ENCODE measurements at regions not wholly inside any gene's neighbourhood (a gene's known extent, or its start where the extent isn't known, plus 50 kb on each side); places are given as distances from the start of the nearest gene placed in this dataset.
"Not testable (repeated sequence)": the region's sequence is repeated elsewhere in the genome, so short reads cannot be mapped to it uniquely, and the experiment has no call there.

DNA sequence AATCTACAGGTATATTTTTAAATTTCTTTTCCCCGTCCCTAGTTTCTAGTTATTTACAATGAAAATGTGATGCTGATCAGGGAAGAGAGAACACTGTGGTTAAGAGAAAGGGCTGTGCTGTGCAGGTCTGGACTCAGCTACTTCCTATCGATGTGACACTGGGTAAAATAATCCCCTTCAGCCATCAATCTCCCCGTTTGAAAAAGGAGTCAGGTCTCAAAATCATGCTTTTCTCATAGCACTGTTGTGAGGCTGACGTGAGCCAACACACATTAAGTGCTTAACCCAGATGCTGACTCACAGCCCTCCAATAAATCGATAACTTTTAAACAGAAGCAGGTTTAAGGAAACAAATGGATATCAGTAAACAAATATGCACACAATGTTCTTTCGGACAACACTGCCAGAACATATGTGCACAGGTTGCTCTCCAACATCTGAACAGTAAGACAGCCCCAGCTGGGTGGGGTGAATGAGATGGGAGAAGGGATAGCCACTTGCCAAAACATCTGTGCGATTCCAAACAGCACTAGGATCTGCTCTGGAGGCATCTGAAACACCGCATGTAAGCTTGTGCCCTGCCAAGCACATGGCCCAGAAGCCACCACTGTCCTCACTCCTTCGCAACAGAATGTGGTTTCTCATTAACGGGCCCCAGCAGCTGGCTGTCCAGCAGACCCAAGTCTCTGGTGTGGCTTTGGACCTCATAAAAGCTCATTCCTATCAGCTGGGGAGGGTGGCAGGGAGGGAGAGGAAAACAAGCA lies 143.2 kb upstream of the PRICKLE2 start:
- TF ChIP-seq, protein P1, sequence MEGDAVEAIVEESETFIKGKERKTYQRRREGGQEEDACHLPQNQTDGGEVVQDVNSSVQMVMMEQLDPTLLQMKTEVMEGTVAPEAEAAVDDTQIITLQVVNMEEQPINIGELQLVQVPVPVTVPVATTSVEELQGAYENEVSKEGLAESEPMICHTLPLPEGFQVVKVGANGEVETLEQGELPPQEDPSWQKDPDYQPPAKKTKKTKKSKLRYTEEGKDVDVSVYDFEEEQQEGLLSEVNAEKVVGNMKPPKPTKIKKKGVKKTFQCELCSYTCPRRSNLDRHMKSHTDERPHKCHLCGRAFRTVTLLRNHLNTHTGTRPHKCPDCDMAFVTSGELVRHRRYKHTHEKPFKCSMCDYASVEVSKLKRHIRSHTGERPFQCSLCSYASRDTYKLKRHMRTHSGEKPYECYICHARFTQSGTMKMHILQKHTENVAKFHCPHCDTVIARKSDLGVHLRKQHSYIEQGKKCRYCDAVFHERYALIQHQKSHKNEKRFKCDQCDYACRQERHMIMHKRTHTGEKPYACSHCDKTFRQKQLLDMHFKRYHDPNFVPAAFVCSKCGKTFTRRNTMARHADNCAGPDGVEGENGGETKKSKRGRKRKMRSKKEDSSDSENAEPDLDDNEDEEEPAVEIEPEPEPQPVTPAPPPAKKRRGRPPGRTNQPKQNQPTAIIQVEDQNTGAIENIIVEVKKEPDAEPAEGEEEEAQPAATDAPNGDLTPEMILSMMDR (IDR thresholded peaks at IDR 0.05; ENCODE audit: low read depth, low read length): no peak
- no peak for DNase-seq (ENCODE audit: extremely low read depth, low read depth)

DNA sequence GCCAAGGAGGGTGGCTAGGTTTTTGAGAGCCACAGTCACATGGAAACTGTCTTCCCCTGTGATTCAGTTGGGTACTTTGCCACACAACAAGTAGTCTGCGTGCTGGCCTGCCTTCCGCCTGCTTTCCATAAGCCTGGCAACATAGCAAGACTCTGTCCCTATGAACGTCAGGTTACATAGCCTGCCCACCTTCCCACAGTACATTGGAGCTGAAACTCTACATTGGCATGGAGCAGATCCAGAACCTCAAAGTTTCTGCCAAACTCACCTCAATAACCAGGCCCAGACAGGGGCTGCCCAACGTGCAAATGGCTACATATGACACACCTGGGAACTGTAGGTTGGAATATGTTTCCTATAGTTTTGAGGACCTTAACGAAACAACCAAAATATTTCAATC lies 140.6 kb upstream of the PRICKLE2 start:
- TF ChIP-seq, protein P1 (IDR thresholded peaks at IDR 0.05; ENCODE audit: low read depth, low read length): no peak
- DNase-seq (ENCODE audit: extremely low read depth, low read depth): no peak

DNA sequence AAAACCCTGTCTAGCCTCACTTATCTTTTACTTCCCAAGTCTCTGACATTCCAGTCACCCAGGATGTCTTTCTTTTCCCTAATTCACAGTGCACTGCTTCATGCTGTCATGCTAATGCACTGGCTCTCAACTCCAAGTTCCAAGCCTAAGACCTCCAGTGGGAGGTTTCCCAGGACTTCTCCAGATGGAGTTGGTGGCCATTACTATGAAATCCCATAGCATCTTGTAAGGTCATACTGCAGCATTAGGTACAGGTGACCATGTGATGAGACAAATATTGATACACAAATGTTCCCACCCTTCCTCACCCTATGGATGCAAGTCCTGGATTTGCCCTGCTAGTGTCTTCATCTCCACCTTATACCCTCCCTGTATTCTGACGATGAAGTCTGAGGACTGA lies 138.6 kb upstream of the PRICKLE2 start:
- DNase-seq (ENCODE audit: extremely low read depth, low read depth): no peak
- TF ChIP-seq, protein P1 (IDR thresholded peaks at IDR 0.05; ENCODE audit: low read depth, low read length): no peak

DNA sequence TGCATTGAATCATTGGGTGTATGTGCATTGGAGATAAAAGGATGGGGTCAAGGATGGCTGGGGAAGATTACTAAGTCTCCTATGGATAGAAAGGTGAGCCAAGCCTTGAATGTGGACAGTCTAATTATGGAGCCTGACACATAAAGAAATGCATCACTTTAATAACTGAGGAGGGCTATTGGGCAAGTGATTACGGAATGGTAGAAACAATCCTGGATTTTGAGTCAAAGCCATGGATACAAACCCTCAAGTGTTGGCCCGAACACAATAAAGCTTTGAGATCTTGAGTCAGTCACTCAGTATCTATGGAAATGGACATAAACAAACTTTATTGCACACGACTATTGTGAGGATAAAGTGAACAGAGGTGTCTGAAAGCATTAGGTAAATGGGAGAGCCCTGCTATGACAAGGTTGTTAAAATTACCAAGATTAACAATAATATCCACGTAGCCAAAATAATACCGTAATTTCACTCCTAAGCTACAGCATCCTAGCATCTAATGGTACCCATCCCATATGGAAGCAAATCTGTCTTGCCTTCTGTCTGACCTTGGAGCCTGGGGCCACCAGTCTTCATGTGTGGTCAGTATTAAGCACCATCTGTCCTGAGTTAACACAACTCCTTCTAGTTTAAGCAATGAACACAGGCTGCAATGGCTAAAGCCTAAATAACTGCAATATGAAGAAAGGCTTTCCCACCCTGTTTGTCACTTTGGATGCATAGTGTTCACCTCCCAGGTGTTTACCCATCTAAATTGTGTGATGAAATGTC lies 136.9 kb upstream of the PRICKLE2 start:
- TF ChIP-seq, protein P1 (IDR thresholded peaks at IDR 0.05; ENCODE audit: low read depth, low read length): no peak
- DNase-seq (ENCODE audit: extremely low read depth, low read depth): no peak

DNA sequence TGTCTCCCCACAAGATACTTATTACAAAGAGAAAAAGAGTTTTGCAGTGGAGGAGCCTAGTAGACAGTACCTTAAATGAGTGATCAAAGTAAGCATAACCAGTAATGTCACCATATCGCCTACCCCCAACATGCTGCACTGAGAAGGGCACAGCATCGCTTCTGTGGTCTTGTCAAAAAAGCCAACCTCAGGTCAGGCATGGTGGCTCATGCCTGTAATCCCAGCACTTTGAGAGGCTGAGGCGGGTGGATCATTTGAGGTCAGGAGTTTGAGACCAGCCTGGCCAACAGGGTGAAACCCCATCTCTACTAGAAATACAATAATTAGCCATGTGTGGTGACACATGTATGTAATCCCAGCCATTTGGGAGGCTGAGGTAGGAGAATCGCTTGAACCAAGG lies 135.8 kb upstream of the PRICKLE2 start:
- DNase-seq (ENCODE audit: extremely low read depth, low read depth): not testable (repeated sequence)

DNA sequence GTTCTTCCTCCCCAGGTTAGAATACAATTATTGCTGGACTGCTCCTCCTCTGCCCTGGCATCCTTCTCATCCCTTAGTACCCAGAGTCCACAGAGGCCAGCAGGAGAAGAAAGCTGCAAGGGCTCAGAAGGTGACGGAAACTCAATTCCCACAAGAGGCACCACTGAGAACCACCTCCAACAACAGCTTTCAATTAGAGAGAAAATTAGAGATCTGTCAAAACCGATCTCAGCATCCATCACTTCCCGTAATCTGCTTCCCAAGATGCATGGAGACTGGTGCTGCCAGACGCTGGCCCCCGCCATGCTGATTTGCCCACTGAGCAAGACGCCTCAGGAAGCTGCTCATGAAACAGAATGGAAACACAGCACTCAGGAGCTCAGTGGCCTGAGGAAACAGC lies 135.0 kb upstream of the PRICKLE2 start:
- no peak for DNase-seq (ENCODE audit: extremely low read depth, low read depth)
- TF ChIP-seq, protein P1 (IDR thresholded peaks at IDR 0.05; ENCODE audit: low read depth, low read length): no peak

DNA sequence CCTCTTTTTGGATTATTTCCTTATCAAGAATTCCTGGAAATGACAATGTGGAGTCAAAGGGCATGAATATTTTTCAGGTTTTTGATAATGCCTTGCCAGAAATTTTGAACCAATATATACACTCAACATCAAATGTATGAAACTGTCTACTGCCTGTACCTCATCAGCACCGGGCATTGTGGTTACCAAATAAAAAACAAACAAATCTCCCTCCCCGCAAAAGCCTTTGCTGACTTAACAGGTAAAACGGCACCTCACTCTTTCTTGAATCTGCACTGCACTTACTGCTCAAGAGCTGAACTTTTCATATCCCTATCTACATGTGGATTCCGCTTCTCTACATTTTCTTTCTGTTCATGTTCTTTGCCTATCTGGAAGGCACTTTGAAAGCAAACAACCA lies 134.5 kb upstream of the PRICKLE2 start:
- TF ChIP-seq, protein P1 (IDR thresholded peaks at IDR 0.05; ENCODE audit: low read depth, low read length): no peak
- no peak for DNase-seq (ENCODE audit: extremely low read depth, low read depth)
